ENCODE measurements at regions not wholly inside any gene's neighbourhood (a gene's known extent, or its start where the extent isn't known, plus 50 kb on each side); places are given as distances from the start of the nearest gene placed in this dataset.

DNA sequence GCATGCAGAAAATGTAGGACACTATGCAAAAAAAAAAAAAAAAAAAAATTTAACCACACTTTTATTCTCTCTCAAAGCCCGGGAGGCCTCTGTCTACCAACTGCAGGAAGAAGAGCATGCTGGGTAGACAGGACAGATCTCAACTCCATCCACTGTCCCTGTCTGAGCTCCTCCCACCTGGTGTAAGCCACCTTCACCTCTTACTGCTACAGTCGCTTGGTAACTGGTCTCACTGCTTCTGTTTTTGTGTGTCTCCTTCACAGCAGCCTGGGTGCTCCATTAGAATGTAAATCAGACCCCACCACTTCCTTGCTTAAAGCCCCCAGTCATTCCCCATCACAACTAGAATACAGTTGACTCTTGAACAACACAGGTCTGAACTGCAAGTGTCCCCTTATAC, 115.1 kb upstream of the PROK2 start:
- no peaks in the 10 kb centered on the region for H4K20me1 ChIP-seq (ENCODE audit: insufficient read depth)
- no peak overlapping the region for H2AFZ ChIP-seq
- ChIA-PET CTCF (no interaction called here), POLR2A (ENCODE audit: unreplicated experiment) (no interaction called here)
- no peaks in the 10 kb centered on the region for H3K9me2 ChIP-seq (ENCODE audit: insufficient read depth)
- TF ChIP-seq CTCF (conservative IDR thresholded peaks at IDR 0.05), result no peak
- no peak for TF ChIP-seq EZH2 (IDR thresholded peaks at IDR 0.05; ENCODE audit: low read depth)
- no peak for DNase-seq
- no peaks in the 10 kb centered on the region for H3K9me3 ChIP-seq (ENCODE audit: insufficient read depth, low read depth)
- no peak overlapping the region for H3K4me3 ChIP-seq
- H3K4me1 ChIP-seq (replicated peaks; ENCODE audit: insufficient read depth), result no peaks in the 10 kb centered on the region
- no peak overlapping the region for H3K27ac ChIP-seq
- intact Hi-C loops (cut with micrococcal nuclease; ENCODE audit: unreplicated experiment), result no loop called here
- no TSS peak for BruUV-seq (replicated peaks)
- no peaks in the 10 kb centered on the region for H3K36me3 ChIP-seq (ENCODE audit: low read depth)
- no peaks in the 10 kb centered on the region for H3K79me2 ChIP-seq (ENCODE audit: low read depth)
- H3K27me3 ChIP-seq (ENCODE audit: insufficient read depth, low read depth), result 0 out of 2 replicates have a peak, but pooled peaks cover 5% of the 10 kb centered on the region
- H3K4me2 ChIP-seq, result no peak overlapping the region
- no peaks in the 10 kb centered on the region for H3F3A ChIP-seq (ENCODE audit: insufficient read depth, low read depth)

- ChIA-PET POLR2A (ENCODE audit: unreplicated experiment) (no interaction called here), CTCF (no interaction called here)
- BruUV-seq (replicated peaks), result no TSS peak
- no peaks in the 10 kb centered on the region for H3K4me1 ChIP-seq (replicated peaks; ENCODE audit: insufficient read depth)
- 0 out of 2 replicates have a peak, but pooled peaks cover 5% of the 10 kb centered on the region for H3K27me3 ChIP-seq (ENCODE audit: insufficient read depth, low read depth)
- H3F3A ChIP-seq (ENCODE audit: insufficient read depth, low read depth), result no peaks in the 10 kb centered on the region
- no peaks in the 10 kb centered on the region for H3K9me3 ChIP-seq (ENCODE audit: insufficient read depth, low read depth)
- H3K79me2 ChIP-seq (ENCODE audit: low read depth), result no peaks in the 10 kb centered on the region
- DNase-seq, result no peak
- no peaks in the 10 kb centered on the region for H3K9me2 ChIP-seq (ENCODE audit: insufficient read depth)
- intact Hi-C loops (cut with micrococcal nuclease; ENCODE audit: unreplicated experiment), result no loop called here
- H3K4me3 ChIP-seq, result no peak overlapping the region
- H3K4me2 ChIP-seq, result no peak overlapping the region
- no peaks in the 10 kb centered on the region for H3K36me3 ChIP-seq (ENCODE audit: low read depth)
- no peak overlapping the region for H3K27ac ChIP-seq
- no peak for TF ChIP-seq CTCF (conservative IDR thresholded peaks at IDR 0.05)
- no peaks in the 10 kb centered on the region for H4K20me1 ChIP-seq (ENCODE audit: insufficient read depth)
- no peak overlapping the region for H2AFZ ChIP-seq
Observed at GRCh38 chr3:71896751-71897150, 111.8 kb upstream of the PROK2 start.

DNA sequence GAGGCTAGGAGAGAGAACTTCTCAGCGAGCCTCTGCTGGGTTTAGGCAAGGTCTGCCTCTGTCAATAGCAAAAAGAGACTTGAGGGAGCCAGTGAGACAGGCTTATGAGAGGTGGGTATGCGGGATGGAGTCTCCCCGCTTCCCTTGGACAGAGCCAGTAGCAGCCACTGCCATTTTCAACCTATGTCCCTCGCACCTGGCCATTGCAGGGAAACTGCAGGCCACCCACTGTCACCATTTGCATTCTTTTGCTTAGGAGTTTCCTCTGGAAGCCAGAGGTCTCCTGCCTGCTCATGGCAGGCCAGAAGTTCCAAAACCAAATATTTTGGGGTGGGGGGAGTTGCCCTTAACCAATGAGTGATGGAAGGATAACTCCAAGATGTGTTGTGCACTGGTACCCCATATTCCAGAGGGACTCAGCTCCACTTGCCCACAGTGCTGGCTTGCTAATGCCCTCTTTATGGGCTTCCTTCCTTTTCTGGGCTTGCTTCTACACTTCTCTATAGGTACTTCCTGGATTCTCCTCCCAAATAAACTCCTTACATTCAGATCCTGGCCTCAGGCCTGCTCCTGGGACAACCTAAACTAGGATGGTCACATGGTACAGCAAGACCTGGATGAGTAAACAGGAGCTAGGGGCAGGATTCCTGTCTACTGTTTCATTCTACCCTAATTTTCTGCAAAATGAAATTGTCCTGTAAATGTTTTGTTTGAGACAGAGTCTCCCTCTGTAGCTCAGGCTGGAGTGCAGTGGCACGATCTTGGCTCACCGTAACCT, 108.9 kb upstream of the PROK2 start:
- CTCF ChIA-PET, result no interaction called here
- BruUV-seq (replicated peaks), result no TSS peak
- no peak overlapping the region for H3K4me3 ChIP-seq
- POLR2A ChIA-PET (ENCODE audit: unreplicated experiment), result no interaction called here
- no peak for DNase-seq
- H3K27ac ChIP-seq, result no peak overlapping the region
- H4K20me1 ChIP-seq (ENCODE audit: insufficient read depth), result no peaks in the 10 kb centered on the region
- no peaks in the 10 kb centered on the region for H3K36me3 ChIP-seq (ENCODE audit: low read depth)
- no peak overlapping the region for H3K4me2 ChIP-seq
- no peaks in the 10 kb centered on the region for H3K4me1 ChIP-seq (replicated peaks; ENCODE audit: insufficient read depth)
- peaks cover 8% of the 10 kb centered on the region; the same call in 1 of the 2 replicates for H3K27me3 ChIP-seq (ENCODE audit: insufficient read depth, low read depth)
- no peaks in the 10 kb centered on the region for H3K9me2 ChIP-seq (ENCODE audit: insufficient read depth)
- no peaks in the 10 kb centered on the region for H3K9me3 ChIP-seq (ENCODE audit: insufficient read depth, low read depth)
- no peaks in the 10 kb centered on the region for H3F3A ChIP-seq (ENCODE audit: insufficient read depth, low read depth)
- intact Hi-C loops (cut with micrococcal nuclease; ENCODE audit: unreplicated experiment), result no loop called here
- TF ChIP-seq CTCF (conservative IDR thresholded peaks at IDR 0.05) (no peak), EZH2 (IDR thresholded peaks at IDR 0.05; ENCODE audit: low read depth) (no peak)
- no peaks in the 10 kb centered on the region for H3K79me2 ChIP-seq (ENCODE audit: low read depth)
- no peak overlapping the region for H2AFZ ChIP-seq
